ENCODE measurements at regions not wholly inside any gene's neighbourhood (a gene's known extent, or its start where the extent isn't known, plus 50 kb on each side); places are given as distances from the start of the nearest gene placed in this dataset.

DNA sequence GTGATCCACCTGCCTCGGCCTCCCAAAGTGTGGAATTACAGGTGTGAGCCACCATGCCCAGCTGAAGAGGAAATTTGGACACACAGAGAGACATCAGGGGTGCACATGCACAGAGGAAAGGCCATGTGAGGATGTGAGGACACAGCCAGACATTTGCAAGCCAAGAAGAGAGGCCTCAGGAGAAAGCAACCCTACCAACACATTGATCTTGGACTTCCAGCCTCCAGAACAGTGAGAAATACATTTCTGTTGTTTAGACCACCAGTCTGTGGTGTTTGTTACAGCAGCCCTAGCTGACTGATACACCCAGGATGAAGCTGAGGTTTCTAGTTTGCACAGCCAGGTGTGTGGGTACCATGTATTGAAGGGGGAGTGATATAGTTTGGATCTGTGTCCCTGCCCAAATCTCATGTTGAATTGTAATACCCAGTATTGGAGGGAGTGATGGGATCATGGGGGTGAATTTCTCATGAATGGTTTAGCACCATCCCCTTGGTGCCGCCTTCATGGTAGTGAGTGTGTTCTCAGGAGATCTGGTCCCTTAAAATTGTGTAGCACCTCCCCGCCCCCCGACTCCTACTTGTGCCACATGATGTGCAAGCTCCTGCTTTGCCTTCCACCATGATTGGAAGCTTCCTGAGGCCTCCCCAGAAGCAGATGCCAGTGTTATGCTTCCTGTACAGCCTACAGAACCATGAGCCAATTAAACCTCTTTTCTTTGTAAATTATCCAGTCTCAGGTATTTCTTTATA lies 64.7 kb upstream of the DUSP5 start:
- Histone ChIP-seq H3K36me3 (ENCODE audit: insufficient read depth) (no peaks in the 10 kb centered on the region), H3K79me2 (replicated peaks; ENCODE audit: insufficient read depth) (no peaks in the 10 kb centered on the region), H3K9me2 (ENCODE audit: insufficient read depth) (no peaks in the 10 kb centered on the region), H3K4me1 (ENCODE audit: insufficient read depth) (no peaks in the 10 kb centered on the region), H3K27ac (ENCODE audit: low read depth) (no peak overlapping the region), H3K4me3 (no peak overlapping the region), H3K27me3 (ENCODE audit: insufficient read depth) (no peaks in the 10 kb centered on the region), H2AFZ (no peak overlapping the region), H4K20me1 (replicated peaks; ENCODE audit: insufficient read depth) (no peaks in the 10 kb centered on the region), H3F3A (replicated peaks; ENCODE audit: low read depth) (no peaks in the 10 kb centered on the region), H3K4me2 (no peak overlapping the region)
- TF ChIP-seq, protein P1, sequence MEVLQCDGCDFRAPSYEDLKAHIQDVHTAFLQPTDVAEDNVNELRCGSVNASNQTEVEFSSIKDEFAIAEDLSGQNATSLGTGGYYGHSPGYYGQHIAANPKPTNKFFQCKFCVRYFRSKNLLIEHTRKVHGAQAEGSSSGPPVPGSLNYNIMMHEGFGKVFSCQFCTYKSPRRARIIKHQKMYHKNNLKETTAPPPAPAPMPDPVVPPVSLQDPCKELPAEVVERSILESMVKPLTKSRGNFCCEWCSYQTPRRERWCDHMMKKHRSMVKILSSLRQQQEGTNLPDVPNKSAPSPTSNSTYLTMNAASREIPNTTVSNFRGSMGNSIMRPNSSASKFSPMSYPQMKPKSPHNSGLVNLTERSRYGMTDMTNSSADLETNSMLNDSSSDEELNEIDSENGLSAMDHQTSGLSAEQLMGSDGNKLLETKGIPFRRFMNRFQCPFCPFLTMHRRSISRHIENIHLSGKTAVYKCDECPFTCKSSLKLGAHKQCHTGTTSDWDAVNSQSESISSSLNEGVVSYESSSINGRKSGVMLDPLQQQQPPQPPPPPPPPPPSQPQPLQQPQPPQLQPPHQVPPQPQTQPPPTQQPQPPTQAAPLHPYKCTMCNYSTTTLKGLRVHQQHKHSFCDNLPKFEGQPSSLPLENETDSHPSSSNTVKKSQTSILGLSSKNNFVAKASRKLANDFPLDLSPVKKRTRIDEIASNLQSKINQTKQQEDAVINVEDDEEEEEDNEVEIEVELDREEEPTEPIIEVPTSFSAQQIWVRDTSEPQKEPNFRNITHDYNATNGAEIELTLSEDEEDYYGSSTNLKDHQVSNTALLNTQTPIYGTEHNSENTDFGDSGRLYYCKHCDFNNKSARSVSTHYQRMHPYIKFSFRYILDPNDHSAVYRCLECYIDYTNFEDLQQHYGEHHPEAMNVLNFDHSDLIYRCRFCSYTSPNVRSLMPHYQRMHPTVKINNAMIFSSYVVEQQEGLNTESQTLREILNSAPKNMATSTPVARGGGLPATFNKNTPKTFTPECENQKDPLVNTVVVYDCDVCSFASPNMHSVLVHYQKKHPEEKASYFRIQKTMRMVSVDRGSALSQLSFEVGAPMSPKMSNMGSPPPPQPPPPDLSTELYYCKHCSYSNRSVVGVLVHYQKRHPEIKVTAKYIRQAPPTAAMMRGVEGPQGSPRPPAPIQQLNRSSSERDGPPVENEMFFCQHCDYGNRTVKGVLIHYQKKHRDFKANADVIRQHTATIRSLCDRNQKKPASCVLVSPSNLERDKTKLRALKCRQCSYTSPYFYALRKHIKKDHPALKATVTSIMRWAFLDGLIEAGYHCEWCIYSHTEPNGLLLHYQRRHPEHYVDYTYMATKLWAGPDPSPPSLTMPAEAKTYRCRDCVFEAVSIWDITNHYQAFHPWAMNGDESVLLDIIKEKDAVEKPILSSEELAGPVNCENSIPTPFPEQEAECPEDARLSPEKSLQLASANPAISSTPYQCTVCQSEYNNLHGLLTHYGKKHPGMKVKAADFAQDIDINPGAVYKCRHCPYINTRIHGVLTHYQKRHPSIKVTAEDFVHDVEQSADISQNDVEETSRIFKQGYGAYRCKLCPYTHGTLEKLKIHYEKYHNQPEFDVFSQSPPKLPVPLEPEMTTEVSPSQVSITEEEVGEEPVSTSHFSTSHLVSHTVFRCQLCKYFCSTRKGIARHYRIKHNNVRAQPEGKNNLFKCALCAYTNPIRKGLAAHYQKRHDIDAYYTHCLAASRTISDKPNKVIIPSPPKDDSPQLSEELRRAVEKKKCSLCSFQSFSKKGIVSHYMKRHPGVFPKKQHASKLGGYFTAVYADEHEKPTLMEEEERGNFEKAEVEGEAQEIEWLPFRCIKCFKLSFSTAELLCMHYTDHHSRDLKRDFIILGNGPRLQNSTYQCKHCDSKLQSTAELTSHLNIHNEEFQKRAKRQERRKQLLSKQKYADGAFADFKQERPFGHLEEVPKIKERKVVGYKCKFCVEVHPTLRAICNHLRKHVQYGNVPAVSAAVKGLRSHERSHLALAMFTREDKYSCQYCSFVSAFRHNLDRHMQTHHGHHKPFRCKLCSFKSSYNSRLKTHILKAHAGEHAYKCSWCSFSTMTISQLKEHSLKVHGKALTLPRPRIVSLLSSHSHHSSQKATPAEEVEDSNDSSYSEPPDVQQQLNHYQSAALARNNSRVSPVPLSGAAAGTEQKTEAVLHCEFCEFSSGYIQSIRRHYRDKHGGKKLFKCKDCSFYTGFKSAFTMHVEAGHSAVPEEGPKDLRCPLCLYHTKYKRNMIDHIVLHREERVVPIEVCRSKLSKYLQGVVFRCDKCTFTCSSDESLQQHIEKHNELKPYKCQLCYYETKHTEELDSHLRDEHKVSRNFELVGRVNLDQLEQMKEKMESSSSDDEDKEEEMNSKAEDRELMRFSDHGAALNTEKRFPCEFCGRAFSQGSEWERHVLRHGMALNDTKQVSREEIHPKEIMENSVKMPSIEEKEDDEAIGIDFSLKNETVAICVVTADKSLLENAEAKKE (CRISPR knock-in tag; IDR thresholded peaks at IDR 0.05) = no peak
- TF ChIP-seq NANOG (IDR thresholded peaks at IDR 0.05; ENCODE audit: borderline replicate concordance) (no peak), ZNF114 (CRISPR knock-in tag; IDR thresholded peaks at IDR 0.05) (no peak), EZH2 (IDR thresholded peaks at IDR 0.05; ENCODE audit: low read depth, unreplicated experiment) (no peak), CREB1 (CRISPR knock-in tag; IDR thresholded peaks at IDR 0.05; ENCODE audit: low read depth) (no peak), EZH2phosphoT487 (IDR thresholded peaks at IDR 0.05; ENCODE audit: unreplicated experiment) (no peak), POLR2AphosphoS5 (IDR thresholded peaks at IDR 0.05; ENCODE audit: low read depth) (no peak), ZNF331 (CRISPR knock-in tag; IDR thresholded peaks at IDR 0.05; ENCODE audit: low read depth) (no peak)
- TF ChIP-seq, protein P2, sequence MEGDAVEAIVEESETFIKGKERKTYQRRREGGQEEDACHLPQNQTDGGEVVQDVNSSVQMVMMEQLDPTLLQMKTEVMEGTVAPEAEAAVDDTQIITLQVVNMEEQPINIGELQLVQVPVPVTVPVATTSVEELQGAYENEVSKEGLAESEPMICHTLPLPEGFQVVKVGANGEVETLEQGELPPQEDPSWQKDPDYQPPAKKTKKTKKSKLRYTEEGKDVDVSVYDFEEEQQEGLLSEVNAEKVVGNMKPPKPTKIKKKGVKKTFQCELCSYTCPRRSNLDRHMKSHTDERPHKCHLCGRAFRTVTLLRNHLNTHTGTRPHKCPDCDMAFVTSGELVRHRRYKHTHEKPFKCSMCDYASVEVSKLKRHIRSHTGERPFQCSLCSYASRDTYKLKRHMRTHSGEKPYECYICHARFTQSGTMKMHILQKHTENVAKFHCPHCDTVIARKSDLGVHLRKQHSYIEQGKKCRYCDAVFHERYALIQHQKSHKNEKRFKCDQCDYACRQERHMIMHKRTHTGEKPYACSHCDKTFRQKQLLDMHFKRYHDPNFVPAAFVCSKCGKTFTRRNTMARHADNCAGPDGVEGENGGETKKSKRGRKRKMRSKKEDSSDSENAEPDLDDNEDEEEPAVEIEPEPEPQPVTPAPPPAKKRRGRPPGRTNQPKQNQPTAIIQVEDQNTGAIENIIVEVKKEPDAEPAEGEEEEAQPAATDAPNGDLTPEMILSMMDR (conservative IDR thresholded peaks at IDR 0.05; ENCODE audit: low read depth in 2 of 2) = no peak
- DNase-seq (ENCODE audit: low spot score) = no peak
- Mint-ChIP-seq H3K36me3 (ENCODE audit: low read depth) (no peaks in the 10 kb centered on the region), H3K4me1 (peaks cover 9% of the 10 kb centered on the region), H3K9me3 (no peaks in the 10 kb centered on the region), H3K27ac (no peak overlapping the region), H3K4me3 (no peak overlapping the region), H3K27me3 (ENCODE audit: insufficient read depth, low read depth, poor library complexity) (peaks cover 1% of the 10 kb centered on the region)
- ATAC-seq = no peak

Measured in GM23338 (cell line).